LNCaP clone FGC (cell line): ENCODE measurements at regions not wholly inside any gene's neighbourhood (a gene's known extent, or its start where the extent isn't known, plus 50 kb on each side); places are given as distances from the start of the nearest gene placed in this dataset.

Experiments
- DNase-seq: peaks from one replicate; pipeline ENCODE4 v3.0.0-alpha.2; 2011; ENCODE audit warnings: low read depth
- H3K4me3 ChIP-seq: 2 replicates; pipeline ENCODE4 v1.5.1; 2011; ENCODE audit warnings: mild to moderate bottlenecking, low read depth, low read length, control low read depth
- TF ChIP-seq, protein P1 (sequence below): IDR thresholded peaks from 2 replicates; pipeline ENCODE4 v1.5.1; 2012; ENCODE audit warnings: mild to moderate bottlenecking; ENCODE audit not compliant: control insufficient read depth, insufficient read depth; ENCODE audit errors: extremely low read depth

DNA sequence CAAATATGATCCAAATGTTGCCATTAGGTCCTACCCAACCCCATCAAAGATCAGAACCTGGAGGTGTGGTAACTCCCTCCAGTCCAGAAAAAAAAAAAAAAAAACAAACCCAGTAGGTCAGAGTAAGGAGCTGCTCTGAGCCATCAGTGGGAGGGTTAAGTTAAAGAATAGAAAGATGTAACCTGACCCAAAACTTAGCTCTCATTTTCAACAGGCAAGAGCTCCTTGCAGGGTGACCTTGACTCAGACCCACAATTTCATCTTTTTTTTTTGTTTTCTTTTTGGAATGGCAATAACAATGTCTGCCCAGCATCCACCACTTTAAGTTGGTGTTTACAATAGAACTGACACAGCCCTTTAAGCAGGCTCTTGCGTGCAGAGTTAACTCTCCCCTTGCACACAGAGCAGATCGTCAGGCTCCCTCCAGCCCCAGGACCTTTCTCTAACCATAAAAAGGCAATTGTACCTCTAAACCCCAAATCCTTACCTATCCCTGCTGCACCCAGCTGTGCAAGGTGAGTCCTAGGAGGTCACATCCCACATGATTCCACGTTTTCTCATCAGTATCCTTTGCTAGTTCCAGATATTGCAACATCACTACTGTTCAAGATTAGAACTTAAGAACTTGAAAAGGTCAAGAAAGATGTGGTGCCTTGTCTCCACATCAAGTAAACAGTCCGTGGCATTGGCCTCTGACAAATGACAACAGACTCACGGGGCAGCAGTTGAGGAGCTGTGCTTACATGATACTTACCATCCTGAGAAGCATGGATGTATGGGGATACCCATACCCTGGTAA is 178.6 kb upstream of the EEA1 start:
- DNase-seq, result no peak
- no peak overlapping the region for H3K4me3 ChIP-seq
- TF ChIP-seq, protein P1, sequence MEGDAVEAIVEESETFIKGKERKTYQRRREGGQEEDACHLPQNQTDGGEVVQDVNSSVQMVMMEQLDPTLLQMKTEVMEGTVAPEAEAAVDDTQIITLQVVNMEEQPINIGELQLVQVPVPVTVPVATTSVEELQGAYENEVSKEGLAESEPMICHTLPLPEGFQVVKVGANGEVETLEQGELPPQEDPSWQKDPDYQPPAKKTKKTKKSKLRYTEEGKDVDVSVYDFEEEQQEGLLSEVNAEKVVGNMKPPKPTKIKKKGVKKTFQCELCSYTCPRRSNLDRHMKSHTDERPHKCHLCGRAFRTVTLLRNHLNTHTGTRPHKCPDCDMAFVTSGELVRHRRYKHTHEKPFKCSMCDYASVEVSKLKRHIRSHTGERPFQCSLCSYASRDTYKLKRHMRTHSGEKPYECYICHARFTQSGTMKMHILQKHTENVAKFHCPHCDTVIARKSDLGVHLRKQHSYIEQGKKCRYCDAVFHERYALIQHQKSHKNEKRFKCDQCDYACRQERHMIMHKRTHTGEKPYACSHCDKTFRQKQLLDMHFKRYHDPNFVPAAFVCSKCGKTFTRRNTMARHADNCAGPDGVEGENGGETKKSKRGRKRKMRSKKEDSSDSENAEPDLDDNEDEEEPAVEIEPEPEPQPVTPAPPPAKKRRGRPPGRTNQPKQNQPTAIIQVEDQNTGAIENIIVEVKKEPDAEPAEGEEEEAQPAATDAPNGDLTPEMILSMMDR, result no peak

DNA sequence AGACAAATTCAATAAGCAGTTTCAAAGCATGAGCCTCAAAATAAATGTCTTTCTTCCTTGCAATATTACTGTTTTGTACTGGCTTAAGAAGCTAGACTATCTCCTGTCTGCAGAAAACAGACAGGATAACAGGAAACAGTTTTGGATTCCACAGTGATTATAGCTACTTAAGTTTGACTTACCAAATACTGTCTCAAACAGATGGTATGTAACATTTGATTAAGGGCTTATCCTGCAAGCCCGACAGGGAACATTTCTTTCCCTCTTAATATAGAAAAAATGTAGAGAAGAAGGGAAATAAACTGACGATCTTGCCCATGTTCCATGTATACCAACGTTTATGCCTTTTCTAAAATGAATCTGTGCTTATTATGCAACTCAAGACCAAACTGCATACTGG is 179.9 kb upstream of the EEA1 start:
- no peak overlapping the region for H3K4me3 ChIP-seq
- DNase-seq, result no peak
- TF ChIP-seq, protein P1, result no peak

DNA sequence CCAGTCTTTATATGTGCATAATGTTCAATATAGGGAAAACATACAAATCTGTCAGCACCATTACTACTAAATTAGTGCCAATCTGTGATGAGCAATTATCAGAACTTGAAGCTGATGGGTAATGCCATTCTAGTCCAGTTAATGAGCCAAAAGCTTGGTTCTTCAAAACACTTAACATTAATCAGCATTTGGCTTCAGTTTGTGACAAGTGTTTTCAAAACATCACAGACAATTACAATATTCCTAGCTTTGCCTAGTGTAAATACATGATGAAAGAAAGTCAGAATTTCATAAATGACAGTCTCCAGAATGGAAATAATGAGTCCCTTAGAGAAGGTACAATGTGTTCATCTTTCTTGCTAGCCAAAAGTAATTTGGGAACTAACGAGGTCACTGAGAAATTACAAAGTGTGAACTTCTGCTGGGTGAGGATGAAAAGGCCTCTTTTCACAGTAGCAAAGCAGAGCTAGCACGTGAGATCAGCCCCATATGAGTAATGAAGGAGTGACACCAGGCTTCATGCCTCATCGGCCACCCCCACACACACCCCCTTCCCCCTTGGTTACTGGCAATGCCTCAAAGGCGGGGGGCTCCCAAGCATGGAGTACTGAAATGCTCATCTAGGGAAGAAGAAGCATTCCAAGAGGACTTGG is 180.6 kb upstream of the EEA1 start:
- H3K4me3 ChIP-seq, result no peak overlapping the region
- TF ChIP-seq, protein P1, result no peak
- DNase-seq, result no peak

DNA sequence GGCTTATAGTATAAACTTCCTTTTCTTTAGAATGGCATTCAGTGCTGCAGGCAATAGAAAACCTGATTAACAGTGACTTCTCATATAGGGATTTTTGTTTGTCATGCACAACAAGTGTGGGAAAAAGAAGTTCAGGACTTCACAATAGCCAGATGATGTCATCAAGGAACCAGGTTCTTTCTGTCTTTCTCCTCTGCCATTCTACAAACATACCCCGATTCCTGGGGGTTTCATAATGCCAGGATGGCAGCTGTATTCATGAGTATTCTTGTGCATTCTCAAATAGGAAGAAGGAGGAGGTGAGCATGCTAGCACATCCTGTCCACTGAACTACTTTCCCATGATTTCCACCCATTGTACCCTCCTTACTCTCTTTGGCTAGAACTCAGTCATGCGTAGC is 182.7 kb upstream of the EEA1 start:
- TF ChIP-seq, protein P1, result no peak
- no peak overlapping the region for H3K4me3 ChIP-seq
- DNase-seq, result no peak

DNA sequence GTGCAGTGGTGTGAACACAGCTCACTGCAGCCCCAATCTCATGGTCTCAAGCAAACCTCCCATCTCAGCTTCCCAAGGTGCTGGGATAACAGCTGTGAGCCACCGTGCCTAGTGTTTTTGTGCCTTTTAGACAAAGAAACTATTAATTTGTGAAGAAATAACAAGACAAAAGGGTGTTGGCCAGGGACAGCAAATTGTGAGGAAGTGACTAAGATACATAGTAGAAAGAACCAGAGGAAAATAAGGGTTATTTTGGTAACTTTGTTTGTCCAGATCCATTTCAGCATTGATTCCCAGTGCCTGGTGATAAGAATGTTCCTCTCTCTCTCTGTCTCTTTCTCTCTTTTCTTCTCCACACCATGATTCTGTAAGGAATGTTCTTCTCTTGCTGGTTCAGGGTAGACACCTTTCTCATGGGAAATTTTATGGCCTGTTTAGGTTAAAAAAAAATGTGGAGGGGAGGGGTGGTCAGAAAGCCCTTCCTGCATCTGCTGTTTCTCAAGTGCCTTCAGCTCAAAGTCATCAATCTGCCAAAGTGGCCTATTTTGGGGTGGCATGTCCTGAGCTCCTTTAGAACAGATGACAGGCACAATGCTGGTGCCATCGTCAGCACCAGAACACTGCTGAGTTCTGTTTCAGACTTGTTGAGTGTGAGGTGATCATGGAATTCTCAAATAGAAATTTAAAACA is 184.4 kb upstream of the EEA1 start:
- TF ChIP-seq, protein P1, result no peak
- H3K4me3 ChIP-seq, result no peak overlapping the region
- no peak for DNase-seq

DNA sequence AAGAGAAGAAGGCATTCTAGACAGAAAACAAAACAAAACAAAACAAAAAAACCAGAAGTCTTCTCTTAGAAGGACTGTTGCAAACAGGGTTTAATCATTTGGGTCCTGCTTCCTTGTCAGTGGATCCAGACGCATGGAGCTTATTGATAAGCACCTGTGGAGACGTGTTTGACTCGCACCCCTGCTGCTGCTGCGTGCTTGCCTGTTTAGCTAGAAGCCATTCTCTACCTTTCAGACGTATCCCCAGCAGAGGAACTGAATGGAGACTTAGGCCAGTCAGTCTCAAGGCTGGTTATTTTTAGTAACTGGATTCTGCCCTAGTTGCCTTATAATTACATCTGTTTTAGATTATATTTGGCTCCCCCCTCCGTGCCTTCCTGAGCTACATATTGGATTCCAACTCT is 186.1 kb upstream of the EEA1 start:
- TF ChIP-seq, protein P1, result no peak
- H3K4me3 ChIP-seq, result no peak overlapping the region
- DNase-seq, result no peak
